OCI-LY1 (cell line): ENCODE measurements at regions not wholly inside any gene's neighbourhood (a gene's known extent, or its start where the extent isn't known, plus 50 kb on each side); places are given as distances from the start of the nearest gene placed in this dataset.

Source experiments
- H2AFZ ChIP-seq: fragments of 200-600 bp; sonication (generic), shearing (Covaris generic); 2 replicates; pipeline ENCODE4 v1.6.0; 2014; ENCODE audit warnings: antibody characterized with exemption, mild to moderate bottlenecking, low read length
- H3F3A ChIP-seq: fragments of 200-600 bp; sonication (generic), shearing (Covaris generic); 2 replicates; pipeline ENCODE4 v1.6.0; 2014; ENCODE audit warnings: mild to moderate bottlenecking, antibody characterized with exemption, low read length, moderate library complexity; ENCODE audit not compliant: insufficient read depth
- H3K27ac ChIP-seq: fragments of 200-600 bp; sonication (generic); 2 replicates; pipeline ENCODE4 v1.5.1; 2014; ENCODE audit warnings: low read length, mixed run types, mild to moderate bottlenecking, low read depth; ENCODE audit not compliant: poor library complexity, severe bottlenecking
- H3K27me3 ChIP-seq: fragments of 200-600 bp; sonication (generic); 2 replicates; pipeline ENCODE4 v1.6.0; 2014; ENCODE audit warnings: antibody characterized with exemption, mild to moderate bottlenecking, low read length, moderate library complexity; ENCODE audit not compliant: insufficient read depth
- H3K36me3 ChIP-seq: fragments of 200-600 bp; sonication (generic); 2 replicates; pipeline ENCODE4 v1.6.1; 2014; ENCODE audit warnings: mild to moderate bottlenecking, antibody characterized with exemption, low read length, moderate library complexity, mixed read lengths; ENCODE audit not compliant: insufficient read depth
- H3K4me1 ChIP-seq: fragments of 200-600 bp; sonication (generic); 2 replicates; pipeline ENCODE4 v1.5.1; 2014; ENCODE audit warnings: mild to moderate bottlenecking, low read length, moderate library complexity; ENCODE audit not compliant: insufficient read depth, severe bottlenecking
- H3K4me2 ChIP-seq: fragments of 200-600 bp; sonication (generic), shearing (Covaris generic); 2 replicates; pipeline ENCODE4 v1.6.1; 2014; ENCODE audit warnings: low read length
- H3K4me3 ChIP-seq: fragments of 200-600 bp; sonication (generic); 2 replicates; pipeline ENCODE4 v1.5.1; 2014; ENCODE audit warnings: low read length, low read depth, mild to moderate bottlenecking, mixed read lengths; ENCODE audit not compliant: poor library complexity, severe bottlenecking
- H3K79me2 ChIP-seq: fragments of 200-600 bp; shearing (Covaris generic); 2 replicates; pipeline ENCODE4 v1.6.1; 2016; ENCODE audit warnings: mixed run types, low read length, mixed read lengths; ENCODE audit not compliant: insufficient read depth
- H3K9ac ChIP-seq: fragments of 200-600 bp; sonication (generic), shearing (Covaris generic); 2 replicates; pipeline ENCODE4 v1.6.1; 2014; ENCODE audit warnings: mild to moderate bottlenecking, low read length, mixed read lengths
- H3K9me2 ChIP-seq: fragments of 200-600 bp; sonication (generic), shearing (Covaris generic); 2 replicates; pipeline ENCODE4 v1.6.1; 2014; ENCODE audit warnings: low read depth, mild to moderate bottlenecking, low read length, mixed read lengths
- H3K9me3 ChIP-seq: fragments of 200-600 bp; shearing (Covaris generic); 2 replicates; pipeline ENCODE4 v1.6.1; 2014; ENCODE audit warnings: low read length, mixed read lengths
- H4K20me1 ChIP-seq: fragments of 200-600 bp; sonication (generic), shearing (Covaris generic); 2 replicates; pipeline ENCODE4 v1.6.0; 2016; ENCODE audit warnings: mild to moderate bottlenecking, low read length; ENCODE audit not compliant: insufficient read depth
- EZH2 ChIP-seq: fragments of 200-600 bp; sonication (generic), shearing (Covaris generic); IDR thresholded peaks from 2 replicates; pipeline ENCODE4 v1.8.0; 2017; ENCODE audit warnings: borderline replicate concordance, mixed run types, mild to moderate bottlenecking, antibody characterized with exemption, low read length, moderate library complexity, mixed read lengths
- TF ChIP-seq, protein P1 (sequence below): fragments of 200-600 bp; sonication (generic), shearing (Covaris generic); IDR thresholded peaks from 2 replicates; pipeline ENCODE4 v1.5.1; 2017; ENCODE audit warnings: mild to moderate bottlenecking, antibody characterized with exemption, low read length, moderate library complexity, mixed read lengths

DNA sequence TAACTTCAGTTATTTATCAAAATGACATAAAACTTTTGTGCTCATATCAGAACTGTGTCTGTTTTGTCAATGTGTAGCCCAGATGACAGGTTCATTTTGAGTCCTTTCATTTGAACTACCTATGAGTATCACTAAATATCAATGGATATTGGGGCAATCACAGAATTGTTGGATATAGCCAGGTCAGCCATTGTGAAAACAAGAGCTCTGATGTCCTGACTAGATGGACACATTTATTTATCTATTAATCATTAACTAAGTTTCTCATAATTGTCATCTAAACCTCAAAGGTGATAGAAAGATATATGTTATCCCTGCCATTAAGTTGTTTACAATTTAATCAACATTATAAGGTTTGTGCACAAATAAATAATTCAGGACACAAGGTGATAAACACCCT is 638.3 kb upstream of the GRIA3 start:
- Histone ChIP-seq H3K4me1 (no peaks in the 10 kb centered on the region), H3K4me3 (no peak overlapping the region)
- TF ChIP-seq, protein P1, sequence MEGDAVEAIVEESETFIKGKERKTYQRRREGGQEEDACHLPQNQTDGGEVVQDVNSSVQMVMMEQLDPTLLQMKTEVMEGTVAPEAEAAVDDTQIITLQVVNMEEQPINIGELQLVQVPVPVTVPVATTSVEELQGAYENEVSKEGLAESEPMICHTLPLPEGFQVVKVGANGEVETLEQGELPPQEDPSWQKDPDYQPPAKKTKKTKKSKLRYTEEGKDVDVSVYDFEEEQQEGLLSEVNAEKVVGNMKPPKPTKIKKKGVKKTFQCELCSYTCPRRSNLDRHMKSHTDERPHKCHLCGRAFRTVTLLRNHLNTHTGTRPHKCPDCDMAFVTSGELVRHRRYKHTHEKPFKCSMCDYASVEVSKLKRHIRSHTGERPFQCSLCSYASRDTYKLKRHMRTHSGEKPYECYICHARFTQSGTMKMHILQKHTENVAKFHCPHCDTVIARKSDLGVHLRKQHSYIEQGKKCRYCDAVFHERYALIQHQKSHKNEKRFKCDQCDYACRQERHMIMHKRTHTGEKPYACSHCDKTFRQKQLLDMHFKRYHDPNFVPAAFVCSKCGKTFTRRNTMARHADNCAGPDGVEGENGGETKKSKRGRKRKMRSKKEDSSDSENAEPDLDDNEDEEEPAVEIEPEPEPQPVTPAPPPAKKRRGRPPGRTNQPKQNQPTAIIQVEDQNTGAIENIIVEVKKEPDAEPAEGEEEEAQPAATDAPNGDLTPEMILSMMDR = no peak
- no peak for TF ChIP-seq EZH2

DNA sequence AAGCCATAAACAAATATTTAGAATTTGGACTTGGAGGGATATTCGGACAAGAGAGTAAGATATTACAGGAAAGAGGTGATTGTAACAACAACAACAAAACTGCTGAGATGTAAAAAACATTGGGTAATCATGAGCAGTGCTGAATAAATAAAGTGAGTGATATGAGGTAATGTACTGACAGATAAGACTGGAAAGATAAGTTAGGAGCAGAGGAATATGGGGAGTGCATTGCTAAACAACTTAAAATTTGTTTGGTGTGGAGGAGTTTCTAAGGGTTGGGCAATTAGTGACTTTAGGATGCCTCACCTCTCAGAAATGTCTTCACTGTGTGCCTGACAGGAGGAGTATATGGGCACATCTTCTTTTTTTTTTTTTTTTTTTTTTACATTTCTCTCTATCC is 637.8 kb upstream of the GRIA3 start:
- Histone ChIP-seq H2AFZ (no peak overlapping the region), H3K4me3 (no peak overlapping the region), H3F3A (no peaks in the 10 kb centered on the region), H3K36me3 (no peaks in the 10 kb centered on the region), H3K9me3 (no peaks in the 10 kb centered on the region), H3K4me2 (no peak overlapping the region), H3K27ac (no peak overlapping the region), H3K9me2 (no peaks in the 10 kb centered on the region), H3K79me2 (no peaks in the 10 kb centered on the region), H3K27me3 (no peaks in the 10 kb centered on the region), H3K4me1 (no peaks in the 10 kb centered on the region), H4K20me1 (no peaks in the 10 kb centered on the region), H3K9ac (no peak overlapping the region)
- TF ChIP-seq, protein P1 = no peak
- TF ChIP-seq EZH2 = no peak

More for the DNA sequence above, 638.3 kb upstream of the GRIA3 start:
- Histone ChIP-seq H3F3A (no peaks in the 10 kb centered on the region), H3K79me2 (no peaks in the 10 kb centered on the region), H3K27ac (no peak overlapping the region), H3K36me3 (no peaks in the 10 kb centered on the region), H3K9ac (no peak overlapping the region), H3K4me2 (no peak overlapping the region), H2AFZ (no peak overlapping the region), H4K20me1 (no peaks in the 10 kb centered on the region), H3K9me3 (no peaks in the 10 kb centered on the region), H3K9me2 (no peaks in the 10 kb centered on the region), H3K27me3 (no peaks in the 10 kb centered on the region)

DNA sequence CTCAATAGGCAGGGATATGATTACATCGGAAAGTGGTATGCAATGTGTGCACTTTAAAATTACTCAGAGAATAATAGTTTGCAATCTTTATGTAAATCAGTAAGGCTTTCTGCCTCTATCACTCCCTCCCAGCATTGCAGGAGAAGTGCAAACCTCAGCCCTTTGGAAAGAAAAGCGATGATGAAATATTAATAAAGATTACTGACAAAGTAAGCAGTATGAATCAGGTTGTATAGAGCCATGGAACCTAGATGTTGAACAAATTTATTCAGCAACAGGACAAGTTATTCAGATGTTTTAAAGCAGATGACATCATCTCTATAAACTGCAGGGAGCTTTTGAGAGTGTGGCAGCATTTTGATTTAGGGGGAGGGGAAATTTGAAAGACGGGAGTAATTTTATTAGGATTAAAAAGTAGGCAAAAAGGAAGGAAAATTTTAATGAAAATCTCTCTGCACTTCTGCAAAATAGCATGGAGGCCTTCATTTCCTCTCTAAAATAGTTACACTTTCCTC is 631.7 kb upstream of the GRIA3 start:
- H3K79me2 ChIP-seq = no peaks in the 10 kb centered on the region
- no peak overlapping the region for H2AFZ ChIP-seq
- H4K20me1 ChIP-seq = no peaks in the 10 kb centered on the region
- no peaks in the 10 kb centered on the region for H3K4me1 ChIP-seq
- no peak overlapping the region for H3K4me3 ChIP-seq
- H3K36me3 ChIP-seq = no peaks in the 10 kb centered on the region
- no peak overlapping the region for H3K9ac ChIP-seq
- no peak for TF ChIP-seq EZH2
- TF ChIP-seq, protein P1 = no peak
- H3F3A ChIP-seq = no peaks in the 10 kb centered on the region
- H3K9me2 ChIP-seq = no peaks in the 10 kb centered on the region
- no peaks in the 10 kb centered on the region for H3K9me3 ChIP-seq
- no peak overlapping the region for H3K4me2 ChIP-seq
- H3K27ac ChIP-seq = no peak overlapping the region
- no peaks in the 10 kb centered on the region for H3K27me3 ChIP-seq
